ENCODE measurements at regions not wholly inside any gene's neighbourhood (a gene's known extent, or its start where the extent isn't known, plus 50 kb on each side); places are given as distances from the start of the nearest gene placed in this dataset.
A peak's percentile ranks its signal among the peaks of the same experiment; 100 is the strongest.

DNA sequence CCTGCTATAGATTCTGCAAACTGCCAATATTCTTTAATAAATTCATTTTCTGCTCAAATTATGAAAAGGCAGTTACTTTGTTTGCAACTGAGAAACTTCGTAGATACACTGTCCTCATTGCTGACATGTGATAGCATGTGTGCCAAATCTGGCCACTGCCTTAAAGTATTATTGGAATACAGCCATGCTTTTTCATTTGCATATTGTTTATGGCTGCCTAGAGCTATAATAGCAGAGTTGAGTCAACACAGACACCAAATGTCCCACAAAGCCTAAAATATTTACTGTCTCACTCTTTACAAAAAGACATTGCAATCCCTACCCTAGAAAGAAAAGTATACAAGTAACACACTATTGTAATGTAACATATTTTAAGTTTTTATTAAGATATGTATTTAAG is 647.4 kb downstream of the XPNPEP1 start:
- Histone ChIP-seq H3K36me3 (ENCODE audit: control insufficient read depth, insufficient read depth, low read length) (no peaks in the 10 kb centered on the region), H3K27ac (ENCODE audit: insufficient read depth, low read length) (no peak overlapping the region), H3K9me3 (ENCODE audit: control insufficient read depth, insufficient read depth, low read depth, low read length) (no peaks in the 10 kb centered on the region), H3K9ac (ENCODE audit: insufficient read depth, low read length) (no peak overlapping the region), H3K79me2 (ENCODE audit: control insufficient read depth, insufficient read depth, low read length) (no peaks in the 10 kb centered on the region), H4K20me1 (ENCODE audit: control insufficient read depth, extremely low read depth, insufficient read depth, low read length) (no peaks in the 10 kb centered on the region), H2AFZ (ENCODE audit: low read length) (no peak overlapping the region), H3K4me3 (replicated peaks in 1 of 4; ENCODE audit: control extremely low read depth in 1 of 4, insufficient read depth in 1 of 4, low read depth in 3 of 4, low read length in 4 of 4) (no peak overlapping the region), H3K4me1 (ENCODE audit: control insufficient read depth, extremely low read depth, insufficient read depth, low read length) (peaks cover 4% of the 10 kb centered on the region), H3K27me3 (ENCODE audit: control insufficient read depth, insufficient read depth, low read length) (no peaks in the 10 kb centered on the region), H3K4me2 (ENCODE audit: extremely low read depth, insufficient read depth, low read length) (no peak overlapping the region)
- no peak for TF ChIP-seq EZH2 (IDR thresholded peaks at IDR 0.05; ENCODE audit: low read length, missing control alignments)
- TF ChIP-seq, protein P1, sequence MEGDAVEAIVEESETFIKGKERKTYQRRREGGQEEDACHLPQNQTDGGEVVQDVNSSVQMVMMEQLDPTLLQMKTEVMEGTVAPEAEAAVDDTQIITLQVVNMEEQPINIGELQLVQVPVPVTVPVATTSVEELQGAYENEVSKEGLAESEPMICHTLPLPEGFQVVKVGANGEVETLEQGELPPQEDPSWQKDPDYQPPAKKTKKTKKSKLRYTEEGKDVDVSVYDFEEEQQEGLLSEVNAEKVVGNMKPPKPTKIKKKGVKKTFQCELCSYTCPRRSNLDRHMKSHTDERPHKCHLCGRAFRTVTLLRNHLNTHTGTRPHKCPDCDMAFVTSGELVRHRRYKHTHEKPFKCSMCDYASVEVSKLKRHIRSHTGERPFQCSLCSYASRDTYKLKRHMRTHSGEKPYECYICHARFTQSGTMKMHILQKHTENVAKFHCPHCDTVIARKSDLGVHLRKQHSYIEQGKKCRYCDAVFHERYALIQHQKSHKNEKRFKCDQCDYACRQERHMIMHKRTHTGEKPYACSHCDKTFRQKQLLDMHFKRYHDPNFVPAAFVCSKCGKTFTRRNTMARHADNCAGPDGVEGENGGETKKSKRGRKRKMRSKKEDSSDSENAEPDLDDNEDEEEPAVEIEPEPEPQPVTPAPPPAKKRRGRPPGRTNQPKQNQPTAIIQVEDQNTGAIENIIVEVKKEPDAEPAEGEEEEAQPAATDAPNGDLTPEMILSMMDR (conservative IDR thresholded peaks at IDR 0.05 in 1 of 2, IDR thresholded peaks at IDR 0.05 in 1 of 2; ENCODE audit: low read depth in 1 of 2, low read length in 2 of 2): no peak
- peak in 1 of 2 donors; percentile 18 for DNase-seq (ENCODE audit: low read depth in 2 of 2)

DNA sequence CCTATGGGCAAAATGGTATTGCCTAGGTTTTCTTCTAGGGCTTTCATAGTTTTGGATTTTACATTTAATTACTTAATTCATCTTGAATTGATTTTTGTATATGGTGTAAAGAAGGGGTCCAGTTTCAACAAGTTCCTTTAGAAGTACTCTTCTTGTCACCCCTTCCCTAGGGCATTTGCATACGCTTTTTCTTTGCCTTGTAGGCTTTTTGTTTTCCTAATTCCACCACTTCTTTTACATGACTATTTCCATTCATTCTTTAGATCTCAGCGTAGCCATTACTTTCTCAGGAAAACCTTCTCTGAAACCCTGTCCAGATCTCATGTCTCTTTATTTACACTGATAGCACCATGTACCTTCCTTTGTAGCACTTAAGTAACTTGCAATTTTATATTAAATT is 648.6 kb downstream of the XPNPEP1 start:
- H3K36me3 ChIP-seq (ENCODE audit: control insufficient read depth, insufficient read depth, low read length): no peaks in the 10 kb centered on the region
- H3K27ac ChIP-seq (ENCODE audit: insufficient read depth, low read length): no peak overlapping the region
- DNase-seq (ENCODE audit: low read depth in 2 of 2): no peak
- H3K4me3 ChIP-seq (replicated peaks in 1 of 4; ENCODE audit: control extremely low read depth in 1 of 4, insufficient read depth in 1 of 4, low read depth in 3 of 4, low read length in 4 of 4): no peak overlapping the region
- no peak overlapping the region for H3K9ac ChIP-seq (ENCODE audit: insufficient read depth, low read length)
- no peaks in the 10 kb centered on the region for H3K27me3 ChIP-seq (ENCODE audit: control insufficient read depth, insufficient read depth, low read length)
- H2AFZ ChIP-seq (ENCODE audit: low read length): no peak overlapping the region
- H3K4me2 ChIP-seq (ENCODE audit: extremely low read depth, insufficient read depth, low read length): no peak overlapping the region
- no peaks in the 10 kb centered on the region for H3K9me3 ChIP-seq (ENCODE audit: control insufficient read depth, insufficient read depth, low read depth, low read length)
- H4K20me1 ChIP-seq (ENCODE audit: control insufficient read depth, extremely low read depth, insufficient read depth, low read length): no peaks in the 10 kb centered on the region
- peaks cover 4% of the 10 kb centered on the region for H3K4me1 ChIP-seq (ENCODE audit: control insufficient read depth, extremely low read depth, insufficient read depth, low read length)
- no peaks in the 10 kb centered on the region for H3K79me2 ChIP-seq (ENCODE audit: control insufficient read depth, insufficient read depth, low read length)
- TF ChIP-seq EZH2 (IDR thresholded peaks at IDR 0.05; ENCODE audit: low read length, missing control alignments): no peak
- TF ChIP-seq, protein P1 (conservative IDR thresholded peaks at IDR 0.05 in 1 of 2, IDR thresholded peaks at IDR 0.05 in 1 of 2; ENCODE audit: low read depth in 1 of 2, low read length in 2 of 2): no peak

DNA sequence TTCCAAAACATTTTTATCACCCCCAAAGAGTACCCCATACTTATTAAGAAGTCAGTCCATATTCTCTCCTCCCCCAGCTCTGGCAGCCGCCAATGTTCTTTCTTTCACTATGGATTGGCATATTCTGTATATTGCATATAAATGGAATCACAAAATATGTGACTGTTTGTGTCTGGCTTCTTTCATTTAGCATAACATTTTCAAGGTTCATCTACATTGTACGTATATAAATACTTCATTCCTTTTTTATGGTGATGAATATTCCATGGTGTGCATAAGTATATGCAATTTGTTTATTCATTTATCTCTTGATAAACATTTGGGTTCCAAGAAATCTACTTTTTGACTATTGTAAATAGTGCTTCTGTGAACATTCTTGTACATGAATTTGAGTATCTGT is 653.1 kb downstream of the XPNPEP1 start:
- DNase-seq (ENCODE audit: low read depth in 2 of 2): no peak
- Histone ChIP-seq H3K27me3 (ENCODE audit: control insufficient read depth, insufficient read depth, low read length) (no peaks in the 10 kb centered on the region), H3K79me2 (ENCODE audit: control insufficient read depth, insufficient read depth, low read length) (no peaks in the 10 kb centered on the region), H3K36me3 (ENCODE audit: control insufficient read depth, insufficient read depth, low read length) (no peaks in the 10 kb centered on the region), H3K9me3 (ENCODE audit: control insufficient read depth, insufficient read depth, low read depth, low read length) (no peaks in the 10 kb centered on the region), H2AFZ (ENCODE audit: low read length) (no peak overlapping the region), H3K4me2 (ENCODE audit: extremely low read depth, insufficient read depth, low read length) (no peak overlapping the region), H3K9ac (ENCODE audit: insufficient read depth, low read length) (no peak overlapping the region), H3K4me1 (ENCODE audit: control insufficient read depth, extremely low read depth, insufficient read depth, low read length) (no peaks in the 10 kb centered on the region), H3K27ac (ENCODE audit: insufficient read depth, low read length) (no peak overlapping the region), H3K4me3 (replicated peaks in 1 of 4; ENCODE audit: control extremely low read depth in 1 of 4, insufficient read depth in 1 of 4, low read depth in 3 of 4, low read length in 4 of 4) (no peak overlapping the region), H4K20me1 (ENCODE audit: control insufficient read depth, extremely low read depth, insufficient read depth, low read length) (no peaks in the 10 kb centered on the region)
- no peak for TF ChIP-seq EZH2 (IDR thresholded peaks at IDR 0.05; ENCODE audit: low read length, missing control alignments)
- TF ChIP-seq, protein P1 (conservative IDR thresholded peaks at IDR 0.05 in 1 of 2, IDR thresholded peaks at IDR 0.05 in 1 of 2; ENCODE audit: low read depth in 1 of 2, low read length in 2 of 2): no peak

Data from fibroblast of lung (primary cell).